Posterior vena cava (tissue), 2 donors: ENCODE measurements at regions not wholly inside any gene's neighbourhood (a gene's known extent, or its start where the extent isn't known, plus 50 kb on each side); places are given as distances from the start of the nearest gene placed in this dataset.

ENCODE experiments used
- DNase-seq: peaks from one replicate; pipeline ENCODE4 v3.0.0-alpha.2; 2020; ENCODE audit warnings: low spot score
- intact Hi-C, 2 donors: fragments of 100-400 bp; cut with DNase I; formaldehyde crosslinking; loops; one replicate each; pipeline versions ENCODE4 v1.14.1 to v1.14.2; 2022 to 2023
- donor health status: DM: yes; HTN: yes; CAD: no.
- donor health status: DM: yes; HTN: yes; CAD: no.

DNA sequence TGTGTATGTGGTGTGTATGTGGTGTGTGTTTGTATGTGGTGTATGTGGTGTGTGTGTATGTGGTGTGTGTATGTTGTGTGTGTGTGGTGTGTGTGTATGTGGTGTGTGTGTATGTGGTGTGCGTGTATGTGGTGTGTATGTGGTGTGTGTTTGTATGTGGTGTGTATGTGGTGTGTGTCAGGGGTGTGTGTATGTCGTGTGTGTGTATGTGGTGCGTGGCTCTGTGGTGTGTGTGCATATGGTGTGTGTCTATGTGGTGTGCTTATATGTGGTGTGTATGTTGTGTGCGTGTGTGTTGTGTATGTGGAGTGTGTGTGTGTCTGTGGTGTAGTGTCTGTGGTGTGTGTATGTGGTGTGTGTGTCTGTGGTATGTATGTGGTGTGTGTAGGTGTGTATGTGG lies 62.5 kb upstream of the MEDAG start:
- intact Hi-C loops: no loop called here
- no peak for DNase-seq

DNA sequence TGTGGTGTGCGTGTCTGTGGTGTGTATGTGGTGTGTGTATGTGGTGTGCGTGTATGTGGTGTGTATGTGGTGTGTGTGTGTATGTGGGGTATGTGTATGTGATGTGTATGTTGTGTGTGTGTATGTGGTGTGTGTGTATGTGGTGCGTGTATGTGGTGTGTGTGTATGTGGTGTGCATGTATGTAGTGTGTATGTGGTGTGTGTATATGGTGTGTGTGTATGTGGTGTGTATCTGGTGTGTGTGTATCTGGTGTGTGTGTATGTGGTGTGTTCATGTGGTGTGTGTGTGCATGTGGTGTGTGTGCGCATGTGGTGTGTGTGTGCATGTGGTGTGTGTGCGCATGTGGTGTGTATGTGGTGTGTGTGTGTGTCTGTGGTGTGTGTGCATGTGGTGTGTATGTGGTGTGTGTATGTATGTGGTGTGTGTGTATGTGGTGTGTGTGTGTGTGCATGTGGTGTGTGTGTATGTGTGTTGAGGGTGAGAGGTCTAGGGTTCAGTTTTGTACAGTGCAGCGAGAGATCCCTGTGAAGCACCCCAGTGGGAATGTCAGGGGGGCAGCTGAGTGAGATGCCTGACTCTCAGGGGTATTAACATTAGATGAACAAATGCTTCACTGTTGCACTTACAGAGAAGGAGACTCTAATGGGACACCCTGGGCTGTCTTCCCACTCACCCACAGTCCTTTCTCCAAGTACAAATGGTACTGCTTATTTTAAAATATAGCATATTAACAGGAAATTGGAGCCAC lies 61.3 kb upstream of the MEDAG start:
- intact Hi-C loops: no loop called here
- DNase-seq: no peak

DNA sequence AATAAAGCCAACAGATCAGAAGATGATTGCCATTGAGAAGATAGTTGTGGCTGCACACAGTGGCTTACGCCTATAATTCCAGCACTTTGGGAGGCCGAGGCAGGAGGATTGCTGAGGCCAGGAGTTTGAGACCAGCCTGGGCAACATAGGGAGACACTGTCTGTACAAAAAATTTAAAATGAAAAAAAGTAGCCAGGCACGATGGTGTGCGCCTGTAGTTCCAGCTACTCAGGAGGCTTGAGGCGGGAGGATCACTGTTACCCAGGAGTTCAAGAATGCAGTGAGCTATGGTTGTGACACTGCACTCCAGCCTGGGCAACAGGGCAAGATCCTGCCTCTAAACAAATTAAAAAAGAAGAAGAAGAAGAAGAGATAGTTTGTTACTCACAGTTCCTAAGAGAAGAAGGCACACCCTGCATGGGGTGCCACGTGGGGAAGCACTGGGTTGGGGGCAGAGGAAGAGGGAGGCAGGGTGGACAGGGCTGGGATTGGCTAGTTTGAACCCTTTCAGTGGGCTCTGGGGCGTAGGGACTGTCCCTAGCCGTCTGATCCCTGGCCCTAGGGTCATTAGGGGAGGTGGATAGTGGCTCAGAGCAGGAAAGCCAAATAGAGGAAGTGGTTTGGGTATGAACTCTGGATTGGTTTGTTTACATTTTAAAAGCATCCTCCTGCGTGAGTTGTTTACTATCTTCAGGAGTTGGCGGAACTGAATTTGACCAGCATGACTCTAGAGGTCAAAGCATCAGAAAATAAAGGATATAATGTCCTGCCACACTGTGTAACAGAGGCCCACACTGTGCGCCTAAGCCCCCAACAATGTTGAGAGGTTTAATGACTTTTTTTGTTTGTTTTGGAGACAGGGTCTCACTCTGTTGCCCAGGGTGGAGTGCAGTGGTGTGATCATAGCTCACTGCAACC lies 60.5 kb upstream of the MEDAG start:
- no peak for DNase-seq
- intact Hi-C loops: no loop called here

DNA sequence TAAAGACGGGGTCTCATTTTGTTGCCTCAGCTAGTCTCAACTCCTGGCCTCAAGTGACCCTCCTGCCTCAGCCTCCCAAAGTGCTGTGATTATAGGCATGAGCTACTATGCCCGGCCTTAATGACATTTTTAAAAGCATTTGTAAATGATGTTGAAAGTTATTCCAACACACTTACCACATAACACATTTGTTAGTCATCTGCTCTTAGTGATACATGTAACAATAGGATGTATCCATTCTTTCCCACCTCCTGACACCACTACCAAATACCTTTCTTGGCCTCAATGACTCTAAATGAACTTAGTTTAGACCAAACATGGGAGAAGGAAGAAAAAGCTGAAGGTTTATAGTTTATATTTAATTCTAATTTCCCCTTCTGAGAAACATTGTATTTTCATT lies 59.8 kb upstream of the MEDAG start:
- DNase-seq: no peak
- intact Hi-C loops: no loop called here

DNA sequence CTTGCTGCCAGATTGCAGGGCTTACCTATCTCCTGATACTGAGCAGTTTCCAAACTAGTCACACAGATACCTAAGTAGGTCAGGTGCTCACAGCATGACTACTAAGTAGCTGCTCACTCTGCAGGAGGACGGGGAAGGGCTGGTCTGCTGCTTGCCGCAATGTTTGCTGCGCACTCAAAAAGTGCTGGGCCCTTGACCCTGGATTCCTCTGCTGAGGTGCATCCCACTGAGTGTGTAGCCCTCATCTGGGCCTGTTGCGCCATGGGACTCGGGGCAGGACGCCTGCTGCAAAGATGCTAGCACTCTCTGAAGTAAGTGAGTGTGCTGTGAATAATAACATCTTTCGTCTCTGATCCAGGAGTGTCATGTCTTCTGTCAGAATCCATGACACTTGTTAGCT lies 59.2 kb upstream of the MEDAG start:
- intact Hi-C loops: no loop called here
- DNase-seq: no peak

DNA sequence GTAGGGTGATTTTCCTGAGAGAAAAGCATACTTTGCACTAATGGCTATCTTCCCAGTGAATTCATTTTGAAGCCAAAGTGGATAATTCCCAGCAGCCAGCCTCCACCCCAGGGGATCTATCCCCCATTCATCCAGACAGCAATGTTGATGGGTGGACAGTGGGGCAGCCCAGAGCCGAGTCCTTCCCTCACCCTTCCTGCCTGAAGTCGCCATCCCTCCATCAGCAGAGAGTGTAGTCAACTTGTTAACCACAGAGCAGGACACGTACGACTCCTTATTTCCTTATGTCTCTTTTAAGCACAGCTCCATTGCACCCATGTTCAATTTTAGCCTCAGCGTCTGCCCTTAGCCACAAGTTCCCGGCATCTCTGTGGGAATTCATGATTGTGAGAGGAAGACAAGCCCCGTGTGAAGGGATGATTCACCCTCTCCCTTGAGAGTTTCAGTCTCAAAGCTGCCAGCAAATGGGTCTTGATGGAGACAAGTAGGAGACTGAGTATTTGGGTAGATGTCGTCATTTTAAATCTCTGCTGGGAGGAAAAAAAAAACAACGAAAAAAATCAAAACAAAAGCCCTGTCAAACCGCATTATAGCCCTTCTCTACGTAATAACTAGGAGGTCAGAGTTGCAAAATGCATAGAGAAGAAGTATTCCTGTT lies 58.3 kb upstream of the MEDAG start:
- DNase-seq: no peak
- intact Hi-C loops: no loop called here

DNA sequence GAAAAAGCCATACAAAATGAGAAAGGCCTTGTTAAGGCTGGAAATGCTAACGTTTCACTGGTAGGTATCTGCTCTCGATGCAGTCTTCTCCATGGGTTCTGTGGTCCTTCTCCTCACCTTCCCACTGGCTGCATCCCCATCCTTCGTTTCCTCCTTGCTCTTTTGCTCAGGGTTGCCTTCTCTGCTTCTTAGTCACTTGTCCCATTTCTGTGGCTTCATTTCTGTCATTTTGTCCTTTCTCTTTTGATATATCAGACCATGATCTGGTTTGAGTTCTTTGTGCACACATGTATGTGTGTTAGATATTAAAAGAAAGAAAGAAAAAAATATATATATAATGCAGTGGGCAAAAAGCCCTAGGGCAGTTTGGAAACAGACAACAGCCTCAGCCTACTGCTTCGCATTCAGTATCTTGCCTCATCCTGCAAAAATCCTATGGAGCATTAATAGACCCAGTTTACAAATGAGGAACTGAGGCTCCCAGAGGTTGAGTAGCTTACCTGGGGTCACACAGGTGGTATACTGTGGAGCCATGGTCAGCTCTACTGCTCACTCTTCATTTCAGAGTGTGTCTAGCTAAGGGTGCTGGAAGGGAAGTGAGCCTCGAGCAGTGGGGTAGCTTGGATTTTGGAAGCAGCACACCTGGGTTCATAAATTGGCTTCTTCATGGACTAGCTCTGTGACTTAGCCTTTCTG lies 57.6 kb upstream of the MEDAG start:
- intact Hi-C loops: no loop called here
- DNase-seq: no peak

DNA sequence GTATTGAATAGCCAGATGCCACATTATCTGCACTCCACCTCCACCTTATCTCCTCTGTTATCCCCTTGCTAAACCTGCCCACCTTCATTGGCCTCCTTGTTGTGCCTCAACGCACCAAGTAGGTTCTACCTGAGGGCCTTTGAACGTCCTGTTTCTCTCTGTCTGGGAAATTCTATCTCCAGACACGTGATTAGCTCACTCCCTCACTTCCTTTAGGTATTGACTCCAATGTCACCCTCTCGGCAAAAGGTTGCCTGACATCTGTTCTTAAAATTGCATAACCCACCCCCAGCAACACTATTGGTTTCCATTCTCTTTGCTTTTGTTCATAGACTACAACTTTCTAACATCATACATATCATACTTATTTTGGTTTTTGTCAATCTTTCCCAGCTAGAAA lies 56.5 kb upstream of the MEDAG start:
- no peak for DNase-seq
- intact Hi-C loops: no loop called here

DNA sequence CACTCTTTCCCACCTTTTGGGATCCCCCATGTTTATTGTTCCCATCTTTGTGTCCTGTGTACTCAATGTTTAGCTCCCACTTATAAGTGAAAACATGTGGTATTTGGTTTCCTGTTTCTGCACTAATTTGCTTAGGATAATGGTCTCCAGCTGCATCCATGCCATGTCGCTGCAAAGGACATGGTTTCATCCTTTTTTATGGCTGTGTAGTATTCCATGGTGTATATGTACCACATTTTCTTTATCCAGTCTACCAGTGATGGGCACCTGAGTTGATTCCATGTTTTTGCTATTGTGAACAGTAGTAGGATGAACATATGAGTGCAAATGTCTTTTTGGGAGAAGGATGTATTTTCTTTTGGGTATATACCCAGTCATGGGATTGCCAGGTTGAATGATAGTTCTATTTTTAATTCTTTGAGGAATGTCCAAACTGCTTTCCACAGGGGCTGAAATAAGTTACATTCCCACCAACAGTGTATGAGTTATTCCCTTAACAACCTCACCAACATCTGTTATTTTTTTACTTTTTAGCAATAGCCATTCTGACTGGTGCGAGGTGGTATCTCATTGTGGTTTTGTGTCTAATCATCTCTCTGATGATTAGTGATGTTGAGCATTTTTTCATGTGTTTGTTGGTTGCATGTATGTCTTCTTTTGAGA lies 55.7 kb upstream of the MEDAG start:
- intact Hi-C loops: no loop called here
- no peak for DNase-seq

DNA sequence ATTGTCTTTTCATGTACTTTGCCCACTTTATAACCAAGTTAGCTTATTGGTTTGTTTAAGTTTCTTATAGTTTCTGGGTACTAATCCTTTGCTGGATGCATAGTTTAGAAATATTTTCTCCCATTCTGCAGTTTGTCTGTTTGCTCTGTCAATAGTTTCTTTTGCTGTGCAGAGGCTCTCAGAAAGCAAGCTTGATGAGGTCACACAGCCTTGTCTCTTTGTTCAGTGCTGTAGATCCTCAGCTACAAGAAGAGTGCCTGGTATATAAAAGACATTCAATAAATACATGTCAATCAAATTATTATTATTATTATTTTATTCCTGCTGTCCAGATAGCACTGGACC lies 55.2 kb upstream of the MEDAG start:
- intact Hi-C loops: no loop called here
- no peak for DNase-seq

DNA sequence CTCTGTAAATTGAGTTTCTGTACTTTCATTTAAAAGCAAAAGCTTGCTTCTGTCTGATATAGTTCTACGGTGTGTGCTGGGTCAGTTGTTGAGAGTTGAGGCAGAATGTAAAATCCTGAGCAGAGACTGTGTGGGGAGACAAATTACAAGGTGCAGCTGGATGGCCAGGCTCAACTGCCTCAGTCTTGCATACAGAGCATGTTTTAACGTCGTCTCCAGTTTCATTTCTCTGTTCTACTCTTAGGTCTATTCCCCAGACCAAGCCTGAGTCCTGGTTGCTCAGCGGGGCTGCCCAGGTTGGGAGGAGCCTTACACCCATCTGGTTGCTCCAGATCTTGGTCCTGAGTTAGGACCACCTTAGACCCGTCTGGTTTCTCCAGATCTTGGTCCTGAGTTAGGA lies 54.4 kb upstream of the MEDAG start:
- intact Hi-C loops: no loop called here
- no peak for DNase-seq

DNA sequence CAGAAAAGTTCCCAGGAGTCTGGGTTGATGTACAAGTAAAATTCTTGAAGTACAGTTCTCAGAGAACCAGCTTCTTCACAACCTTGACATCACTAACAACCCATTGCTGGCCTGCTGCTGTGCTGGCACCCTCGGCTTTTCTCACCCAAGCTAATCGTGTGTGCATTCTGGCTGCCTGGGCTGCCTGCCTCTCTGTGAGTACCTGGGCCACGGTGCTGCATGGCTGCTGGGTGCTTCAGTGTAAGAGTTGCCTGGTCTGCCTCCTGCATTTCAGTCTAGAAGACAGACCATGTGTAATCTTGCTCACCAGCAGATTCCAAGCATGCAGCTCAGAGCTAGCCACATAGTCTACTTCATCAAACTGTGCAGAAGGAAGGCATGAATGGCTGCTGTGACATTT lies 50.5 kb upstream of the MEDAG start:
- no peak for DNase-seq
- intact Hi-C loops: no loop called here

DNA sequence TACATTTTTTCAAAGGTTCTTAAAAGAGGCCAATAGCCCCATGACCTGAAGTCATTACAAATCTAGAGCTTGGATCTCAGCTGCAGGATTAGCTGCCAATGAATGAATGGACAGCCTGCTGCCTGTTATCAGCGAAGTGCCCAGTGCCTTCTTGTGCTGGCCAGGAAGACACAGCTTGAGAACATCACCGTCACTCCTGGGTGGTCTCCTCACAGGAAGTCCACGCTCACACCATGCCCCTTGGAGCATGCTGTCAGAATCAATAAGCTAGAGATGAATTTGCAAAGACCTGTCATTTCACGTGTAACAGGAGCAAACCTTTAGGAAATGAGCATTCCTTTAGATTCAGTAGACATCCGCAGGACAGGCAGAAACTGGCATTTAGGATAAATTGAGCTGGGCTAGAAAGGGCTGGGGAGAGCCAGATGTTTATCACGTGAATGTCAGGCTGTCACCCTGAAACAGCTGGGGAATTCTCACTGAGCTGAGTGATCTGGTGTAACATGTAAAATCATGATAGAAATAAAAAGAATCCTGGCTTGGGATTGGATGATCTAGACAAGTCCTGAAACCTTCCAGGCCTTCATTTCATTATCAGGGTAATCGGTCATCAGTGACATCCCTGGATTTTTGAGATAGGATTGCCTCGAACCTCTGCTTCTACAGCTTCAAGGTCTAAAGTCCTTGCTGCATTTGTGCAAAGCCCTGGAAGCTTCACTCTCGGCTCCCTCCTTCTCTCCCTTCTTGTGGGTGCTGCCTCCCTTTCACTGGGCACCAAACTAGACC lies 49.9 kb upstream of the MEDAG start:
- intact Hi-C loops: no loop called here
- no peak for DNase-seq
